Muscle layer of colon (tissue), 2 donors: ENCODE measurements at regions not wholly inside any gene's neighbourhood (a gene's known extent, or its start where the extent isn't known, plus 50 kb on each side); places are given as distances from the start of the nearest gene placed in this dataset.

Source experiments
- H3K27ac ChIP-seq: one replicate; pipeline ENCODE4 v1.7.0; 2013; ENCODE audit warnings: low read depth, mild to moderate bottlenecking, low read length, moderate library complexity
- H3K27me3 ChIP-seq, 2 donors: one replicate each; pipeline ENCODE4 v1.7.0; 2013; ENCODE audit warnings: low read length in 2 of 2, mild to moderate bottlenecking in 2 of 2; ENCODE audit not compliant: insufficient read depth in 2 of 2, control insufficient read depth in 1 of 2
- H3K36me3 ChIP-seq: one replicate; pipeline ENCODE4 v1.7.0; 2013; ENCODE audit warnings: mild to moderate bottlenecking, low read length; ENCODE audit not compliant: insufficient read depth
- H3K4me1 ChIP-seq: one replicate; pipeline ENCODE4 v1.7.0; 2013; ENCODE audit warnings: mild to moderate bottlenecking, low read length; ENCODE audit not compliant: insufficient read depth
- H3K4me3 ChIP-seq, 2 donors: one replicate each; pipeline ENCODE4 v1.7.0; 2013; ENCODE audit warnings: low read length in 2 of 2, low read depth in 1 of 2, mild to moderate bottlenecking in 1 of 2, moderate library complexity in 1 of 2
- H3K9ac ChIP-seq: one replicate; pipeline ENCODE4 v1.7.0; 2013; ENCODE audit warnings: low read length
- H3K9me3 ChIP-seq: one replicate; pipeline ENCODE4 v1.7.0; 2013; ENCODE audit warnings: mild to moderate bottlenecking, low read length
- donor health status: abdominal sarcoma.
- donor health status: Adenocarcinoma of cecum.

DNA sequence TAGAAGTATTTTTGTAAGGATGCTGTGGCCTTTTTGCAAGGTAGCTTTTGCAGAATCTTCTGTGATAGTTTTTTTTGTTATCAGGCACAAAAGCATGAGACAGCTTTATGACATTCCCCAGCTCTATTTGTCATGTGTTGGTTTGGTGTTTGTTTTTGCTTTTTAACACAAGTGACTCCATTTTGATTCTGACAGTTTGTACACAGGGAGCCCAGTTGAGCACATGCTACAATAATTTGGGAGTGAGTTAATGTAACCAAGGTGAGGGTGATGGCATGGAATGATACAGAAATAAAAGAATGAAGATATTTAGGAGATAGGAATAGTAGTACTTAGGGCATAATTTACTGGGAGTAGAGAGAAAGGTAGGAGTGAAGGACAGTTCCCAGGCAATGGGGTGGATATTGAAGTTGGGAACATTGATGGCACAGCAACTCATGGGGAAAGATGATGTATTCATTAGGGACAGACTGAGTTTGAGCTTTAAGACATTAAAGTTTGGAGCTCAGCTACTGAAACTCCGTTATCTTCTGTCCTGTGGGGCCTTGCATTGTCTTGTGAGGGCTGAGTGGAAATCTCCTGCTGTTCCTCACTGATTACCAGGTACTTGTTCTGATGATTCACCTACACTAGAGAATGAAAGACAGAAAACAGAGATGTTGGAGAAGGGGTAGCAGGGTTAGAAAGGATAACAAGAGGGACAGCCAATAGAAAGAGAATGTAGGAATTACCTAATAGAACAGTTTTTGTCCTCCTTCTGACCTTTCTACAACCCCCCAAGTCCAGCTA lies 88.3 kb upstream of the CCDC112 start:
- no peak overlapping the region for H3K27ac ChIP-seq
- no peaks in the 10 kb centered on the region for H3K27me3 ChIP-seq
- no peak overlapping the region for H3K4me3 ChIP-seq
- H3K9ac ChIP-seq = no peak overlapping the region
- H3K36me3 ChIP-seq = no peaks in the 10 kb centered on the region
- no peaks in the 10 kb centered on the region for H3K9me3 ChIP-seq
- H3K4me1 ChIP-seq = no peaks in the 10 kb centered on the region

DNA sequence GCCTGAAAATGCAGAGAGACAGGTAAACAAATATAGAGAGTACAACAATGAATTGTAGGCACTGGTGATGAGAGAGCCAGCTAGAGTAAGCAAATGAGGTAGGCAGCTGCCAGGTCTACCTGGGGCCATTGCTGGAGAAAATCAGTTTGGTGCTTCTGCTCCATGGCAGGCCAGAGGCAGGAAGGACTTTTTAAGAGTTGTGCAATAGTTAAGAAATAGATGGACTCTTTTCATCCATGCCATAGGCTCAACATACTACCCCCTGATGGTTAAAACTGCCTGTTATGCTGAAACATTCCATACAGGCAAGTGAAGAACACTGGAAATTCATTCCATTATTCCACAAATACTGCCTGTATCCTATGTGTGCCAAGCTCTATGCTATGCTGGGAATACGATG lies 86.5 kb upstream of the CCDC112 start:
- Histone ChIP-seq H3K27ac (no peak overlapping the region), H3K4me1 (no peaks in the 10 kb centered on the region), H3K9ac (no peak overlapping the region), H3K4me3 (no peak overlapping the region), H3K27me3 (no peaks in the 10 kb centered on the region), H3K9me3 (no peaks in the 10 kb centered on the region), H3K36me3 (no peaks in the 10 kb centered on the region)

DNA sequence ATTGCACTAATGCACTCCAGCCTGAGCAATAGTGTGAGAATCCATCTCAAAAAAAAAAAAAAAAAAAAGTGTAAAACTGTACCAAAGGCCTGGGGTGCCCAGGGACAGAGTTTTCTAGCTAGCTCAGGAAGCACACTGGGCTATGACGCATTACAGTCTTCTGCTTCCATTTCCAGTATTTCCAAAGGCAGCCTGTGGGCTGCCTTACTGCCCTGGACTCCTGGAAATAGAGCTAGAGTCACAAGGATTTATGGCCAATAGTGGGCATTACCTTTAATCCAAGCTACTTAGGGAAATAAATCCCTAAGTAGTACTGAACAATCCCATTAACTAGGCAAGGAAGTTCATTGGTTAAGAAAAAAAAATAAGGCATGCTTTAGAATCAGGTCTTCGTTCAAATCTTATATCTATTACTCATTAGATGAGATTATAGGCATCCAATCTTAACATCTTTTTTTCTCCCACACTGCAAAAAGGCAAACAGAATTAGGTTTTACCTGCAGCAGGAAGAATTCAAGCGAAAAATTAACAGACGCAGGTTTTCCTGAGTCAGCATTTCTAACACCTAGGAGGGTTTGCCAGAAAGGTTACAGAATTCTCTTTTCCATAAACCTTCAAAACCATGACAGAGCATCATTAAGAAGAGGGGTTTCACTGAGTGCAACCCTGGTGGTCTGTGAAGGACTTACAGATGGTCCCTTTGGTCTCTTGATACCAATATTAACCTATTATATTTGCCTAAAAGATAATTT lies 85.6 kb upstream of the CCDC112 start:
- Histone ChIP-seq H3K9ac (no peak overlapping the region), H3K4me3 (no peak overlapping the region), H3K27ac (no peak overlapping the region), H3K36me3 (no peaks in the 10 kb centered on the region), H3K27me3 (no peaks in the 10 kb centered on the region), H3K9me3 (no peaks in the 10 kb centered on the region), H3K4me1 (no peaks in the 10 kb centered on the region)

DNA sequence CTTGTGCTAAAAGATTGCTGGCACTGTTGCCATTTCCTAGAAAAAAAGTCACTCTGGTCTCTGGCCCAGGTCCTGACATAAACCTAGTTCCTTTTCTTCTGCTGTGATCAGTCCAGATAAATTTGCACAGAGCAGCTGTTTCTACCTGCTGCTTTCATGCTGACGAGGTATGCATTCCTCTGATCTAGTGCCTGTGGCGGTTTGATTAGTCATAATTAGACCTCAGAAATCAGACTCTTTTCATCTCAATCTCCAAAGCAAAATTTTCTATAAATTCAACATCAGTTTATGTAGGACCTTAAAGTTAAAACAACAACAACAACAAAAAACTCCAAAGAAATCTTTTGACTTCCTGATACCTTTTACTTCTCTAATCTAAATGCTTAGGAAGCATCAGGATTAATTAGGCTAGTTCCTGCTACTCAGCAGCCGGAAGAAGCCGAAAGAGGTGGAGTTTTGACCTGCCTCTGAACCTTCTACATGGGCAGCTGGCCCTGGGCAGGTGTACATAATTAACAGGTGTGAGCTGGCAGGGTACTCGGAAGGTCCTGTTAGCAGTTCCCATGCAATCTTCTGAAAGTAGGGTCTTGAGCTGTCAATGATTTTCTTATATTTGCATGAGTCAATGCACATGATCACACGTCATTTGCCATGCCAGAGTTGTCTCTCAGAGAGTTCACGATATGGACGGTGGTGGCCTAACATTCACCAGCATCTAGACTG lies 83.3 kb upstream of the CCDC112 start:
- H3K4me1 ChIP-seq = no peaks in the 10 kb centered on the region
- no peaks in the 10 kb centered on the region for H3K27me3 ChIP-seq
- no peak overlapping the region for H3K4me3 ChIP-seq
- H3K9me3 ChIP-seq = no peaks in the 10 kb centered on the region
- no peaks in the 10 kb centered on the region for H3K36me3 ChIP-seq
- no peak overlapping the region for H3K9ac ChIP-seq
- H3K27ac ChIP-seq = no peak overlapping the region

DNA sequence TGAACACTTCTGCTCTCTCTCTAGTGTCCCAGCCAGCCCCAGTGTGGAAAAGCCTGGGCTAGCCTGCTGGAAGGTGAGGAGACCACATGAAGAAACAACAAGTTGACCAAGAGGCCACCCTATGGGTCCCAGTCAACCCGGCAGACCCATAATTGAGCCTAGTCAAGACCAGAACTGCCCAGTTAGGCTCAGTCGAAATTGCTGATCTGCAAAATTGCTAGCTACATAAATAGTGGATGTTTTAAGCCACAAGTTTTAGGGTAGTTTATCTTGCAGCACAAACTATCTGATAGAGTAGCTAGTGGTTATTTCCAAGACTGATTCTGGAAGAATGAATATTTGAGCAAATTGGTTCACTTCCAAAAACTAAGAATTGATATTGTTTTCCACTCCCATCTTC lies 82.3 kb upstream of the CCDC112 start:
- H3K27ac ChIP-seq = no peak overlapping the region
- H3K36me3 ChIP-seq = no peaks in the 10 kb centered on the region
- H3K4me3 ChIP-seq = no peak overlapping the region
- no peak overlapping the region for H3K9ac ChIP-seq
- H3K27me3 ChIP-seq = no peaks in the 10 kb centered on the region
- no peaks in the 10 kb centered on the region for H3K4me1 ChIP-seq
- no peaks in the 10 kb centered on the region for H3K9me3 ChIP-seq

DNA sequence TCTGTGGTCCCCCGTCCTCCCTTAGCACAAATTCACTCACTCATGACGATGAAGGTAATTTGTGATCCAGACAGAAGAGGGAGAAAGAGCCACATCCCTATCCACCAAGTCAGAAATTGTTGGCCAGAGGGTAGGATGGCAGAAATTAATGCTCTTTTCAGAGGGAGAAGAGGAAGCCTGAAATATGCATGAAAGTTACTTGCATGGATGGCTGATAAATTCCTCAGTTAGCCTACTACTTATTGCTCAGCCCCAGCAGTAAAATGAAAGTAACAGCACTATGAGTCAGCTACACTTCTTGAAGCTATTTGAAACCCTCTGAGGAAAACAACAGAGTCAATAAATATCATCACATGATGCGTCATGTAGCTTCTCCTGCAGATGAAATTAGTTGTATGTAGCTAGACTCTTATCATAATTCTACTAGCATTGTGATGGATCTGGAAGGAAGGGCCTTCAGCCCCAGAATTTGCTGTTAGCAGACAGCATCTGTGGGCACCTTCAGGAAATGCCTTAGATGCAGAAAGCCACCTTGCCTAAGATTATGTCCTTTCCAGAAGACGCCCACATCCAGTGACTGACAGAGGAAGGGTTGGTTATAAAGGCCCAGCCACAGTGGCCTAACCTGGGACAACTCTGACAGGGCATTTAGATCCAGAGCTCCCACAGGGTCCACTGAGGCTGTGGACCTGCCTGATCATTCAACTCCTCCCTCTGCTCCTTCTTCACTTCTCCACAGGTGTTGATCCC lies 81.2 kb upstream of the CCDC112 start:
- no peaks in the 10 kb centered on the region for H3K27me3 ChIP-seq
- no peak overlapping the region for H3K4me3 ChIP-seq
- H3K4me1 ChIP-seq = no peaks in the 10 kb centered on the region
- no peak overlapping the region for H3K27ac ChIP-seq
- H3K9me3 ChIP-seq = no peaks in the 10 kb centered on the region
- no peak overlapping the region for H3K9ac ChIP-seq
- no peaks in the 10 kb centered on the region for H3K36me3 ChIP-seq

DNA sequence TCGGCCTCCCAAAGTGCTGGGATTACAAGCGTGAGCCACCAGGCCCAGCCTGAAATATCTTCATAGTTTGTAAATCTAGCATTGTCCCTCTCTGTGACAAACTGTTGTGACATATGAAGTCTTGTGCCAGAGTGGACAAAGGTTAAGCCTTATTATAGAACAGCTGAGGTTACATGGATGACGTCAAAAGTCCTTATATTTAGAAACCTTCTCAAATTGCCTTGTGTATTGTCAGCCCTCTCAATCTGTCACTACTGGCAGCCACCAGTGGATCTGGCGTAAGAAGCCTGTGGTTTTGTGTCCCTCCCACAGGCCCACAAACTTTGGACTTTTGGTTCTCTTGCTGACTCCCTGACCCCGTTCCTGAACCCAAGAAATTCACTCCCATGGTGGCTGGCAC lies 79.4 kb upstream of the CCDC112 start:
- Histone ChIP-seq H3K4me3 (no peak overlapping the region), H3K27ac (no peak overlapping the region), H3K4me1 (no peaks in the 10 kb centered on the region), H3K36me3 (no peaks in the 10 kb centered on the region), H3K9me3 (no peaks in the 10 kb centered on the region), H3K27me3 (no peaks in the 10 kb centered on the region), H3K9ac (no peak overlapping the region)

DNA sequence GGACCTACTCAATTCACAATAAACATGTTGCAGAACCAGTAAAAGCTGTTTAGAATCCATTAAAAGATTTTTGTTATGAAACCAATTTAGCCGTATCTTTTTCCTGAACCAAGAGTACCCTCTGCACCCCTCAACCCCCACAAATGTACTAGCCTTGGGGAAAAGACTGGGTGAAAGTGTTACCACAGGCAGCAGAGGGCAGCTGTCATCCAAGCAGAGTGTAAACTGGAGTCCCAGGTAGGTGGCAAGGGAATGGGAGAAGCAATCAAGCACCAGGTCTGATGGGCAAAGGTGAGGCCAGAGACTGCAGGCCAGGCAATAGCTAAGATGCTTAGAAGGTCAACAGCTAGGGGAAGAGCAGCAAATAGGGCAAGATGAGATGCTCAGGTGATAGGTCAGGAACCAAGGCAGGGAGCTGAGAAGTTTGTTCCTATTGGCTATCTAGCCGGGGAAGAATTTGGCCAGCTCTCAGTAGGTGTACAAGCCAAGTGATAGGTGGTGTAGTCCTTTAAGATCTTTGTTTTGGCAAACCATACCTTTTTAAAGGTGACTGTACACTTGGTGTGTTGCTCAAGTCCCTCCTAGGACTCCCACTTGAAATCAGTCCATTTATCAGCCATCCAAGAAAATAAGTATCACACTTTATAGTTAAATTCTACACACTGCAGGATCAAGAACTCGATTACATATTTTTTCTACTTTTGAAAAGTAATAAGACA lies 77.8 kb upstream of the CCDC112 start:
- no peak overlapping the region for H3K27ac ChIP-seq
- H3K9me3 ChIP-seq = no peaks in the 10 kb centered on the region
- H3K27me3 ChIP-seq = no peaks in the 10 kb centered on the region
- H3K36me3 ChIP-seq = no peaks in the 10 kb centered on the region
- H3K4me3 ChIP-seq = no peak overlapping the region
- no peak overlapping the region for H3K9ac ChIP-seq
- no peaks in the 10 kb centered on the region for H3K4me1 ChIP-seq

DNA sequence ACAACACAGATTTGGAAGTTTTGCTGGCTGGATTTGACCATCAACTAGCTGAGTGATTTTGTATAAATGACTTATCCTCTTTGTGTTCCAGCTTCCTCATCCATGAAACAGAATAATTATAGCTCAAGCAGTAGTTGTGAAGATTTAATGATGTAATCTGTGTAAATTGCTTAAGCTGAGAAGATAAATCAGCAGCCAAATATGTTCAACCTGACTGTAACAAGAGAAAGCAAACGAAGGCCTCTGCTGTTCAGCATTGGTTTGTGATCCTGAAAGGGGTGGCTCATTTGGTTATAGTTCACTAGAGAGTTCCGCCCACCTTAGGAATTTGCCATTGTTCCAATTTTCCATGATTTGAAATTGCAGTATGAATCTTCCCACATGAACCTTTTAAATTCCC lies 75.7 kb upstream of the CCDC112 start:
- Histone ChIP-seq H3K9ac (no peak overlapping the region), H3K36me3 (no peaks in the 10 kb centered on the region), H3K27ac (no peak overlapping the region), H3K4me3 (no peak overlapping the region), H3K27me3 (no peaks in the 10 kb centered on the region), H3K9me3 (no peaks in the 10 kb centered on the region), H3K4me1 (no peaks in the 10 kb centered on the region)

DNA sequence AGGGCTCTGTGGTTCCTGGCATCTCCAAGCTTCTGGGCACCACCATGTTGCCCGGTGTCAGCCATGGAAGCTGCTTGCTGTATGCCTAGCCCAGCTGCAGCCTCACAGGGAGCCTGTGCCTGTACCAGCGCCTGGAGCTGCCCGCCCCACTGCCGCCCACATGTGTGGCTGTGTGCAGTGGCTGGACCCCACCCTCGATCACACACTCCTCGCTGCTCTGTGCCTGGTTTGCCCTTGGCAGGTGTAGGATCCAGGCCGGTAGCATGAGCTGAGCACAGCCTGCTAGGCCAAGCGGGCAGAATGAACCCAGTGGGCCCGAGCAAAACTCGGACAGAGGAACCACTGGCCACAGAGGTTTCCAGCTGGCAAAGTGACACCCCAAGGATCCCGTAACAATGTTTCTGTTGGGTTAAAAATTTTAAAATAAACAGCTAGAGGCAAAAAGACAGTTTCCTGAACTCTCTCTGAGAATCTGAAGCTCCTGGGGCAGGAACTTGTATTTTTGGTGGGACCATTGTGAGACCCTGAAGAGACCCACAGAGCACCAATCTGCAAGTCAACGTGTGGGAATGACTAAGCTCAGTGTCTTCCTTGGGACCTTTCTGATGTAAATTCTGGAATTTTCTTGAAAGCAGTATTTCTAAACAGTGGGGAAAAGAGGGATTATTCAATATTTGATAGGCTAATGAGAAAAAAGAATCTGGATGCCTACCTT lies 73.1 kb upstream of the CCDC112 start:
- H3K27ac ChIP-seq = no peak overlapping the region
- H3K27me3 ChIP-seq = no peaks in the 10 kb centered on the region
- H3K4me3 ChIP-seq = no peak overlapping the region
- no peaks in the 10 kb centered on the region for H3K4me1 ChIP-seq
- no peak overlapping the region for H3K9ac ChIP-seq
- no peaks in the 10 kb centered on the region for H3K9me3 ChIP-seq
- H3K36me3 ChIP-seq = no peaks in the 10 kb centered on the region
